Aorta (tissue), 5 donors: ENCODE measurements at regions not wholly inside any gene's neighbourhood (a gene's known extent, or its start where the extent isn't known, plus 50 kb on each side); places are given as distances from the start of the nearest gene placed in this dataset.

Experiments used
- ATAC-seq: fragments of 200-7000 bp; cut with Tn5 transposase; one replicate; pipeline ENCODE4 v1.9.1; 2022; ENCODE audit warnings: moderate library complexity; ENCODE audit not compliant: low FRiP score
- DNase-seq, 2 donors: peaks; one replicate each; pipeline ENCODE4 v3.0.0-alpha.2; 2020
- H3K27ac ChIP-seq, 2 donors: one replicate each; pipeline ENCODE4 v1.5.1; 2013; ENCODE audit warnings: low read length in 2 of 2, mild to moderate bottlenecking in 2 of 2, moderate library complexity in 2 of 2, control low read depth in 1 of 2, inconsistent platforms in 1 of 2, low read depth in 1 of 2
- H3K27me3 ChIP-seq, 2 donors: one replicate each; pipeline ENCODE4 v1.6.1; 2013; ENCODE audit warnings: control low read depth in 1 of 2, low read length in 1 of 2, mild to moderate bottlenecking in 1 of 2, moderate library complexity in 1 of 2; ENCODE audit not compliant: insufficient read depth in 2 of 2, control insufficient read depth in 1 of 2
- H3K36me3 ChIP-seq, 2 donors: one replicate each; pipeline ENCODE4 v1.6.1; 2013; ENCODE audit warnings: control low read depth in 1 of 2, low read length in 1 of 2, mild to moderate bottlenecking in 1 of 2; ENCODE audit not compliant: insufficient read depth in 2 of 2, control insufficient read depth in 1 of 2
- H3K4me1 ChIP-seq, 2 donors: one replicate each; pipeline ENCODE4 v1.6.1; 2013; ENCODE audit warnings: low read length in 2 of 2, control low read depth in 1 of 2, mild to moderate bottlenecking in 1 of 2, moderate library complexity in 1 of 2; ENCODE audit not compliant: insufficient read depth in 2 of 2, control insufficient read depth in 1 of 2
- H3K4me3 ChIP-seq, 2 donors: one replicate each; pipeline ENCODE4 v1.5.1; 2013; ENCODE audit warnings: low read length in 2 of 2, control low read depth in 1 of 2, mild to moderate bottlenecking in 1 of 2
- H3K9me3 ChIP-seq: one replicate; pipeline ENCODE4 v1.6.1; 2013; ENCODE audit warnings: mild to moderate bottlenecking, low read length; ENCODE audit not compliant: control insufficient read depth
- WGBS, 2 donors: extraction: QIAGEN DNeasy Blood & Tissue Kit; methylation state at CpG; one replicate each; pipeline ENCODE4 v1.1.7; 2013; 5-methylcytosine and 5-hydroxymethylcytosine counted together
- intact Hi-C, 2 donors: fragments of 100-400 bp; cut with DNase I; formaldehyde crosslinking; loops; one replicate each; pipeline versions ENCODE4 v1.14.2 to v1.15.0; 2022
- donor health status: healthy with polysubstance abuse.
- donor health status: Bipolar disorder and iron deficiency.
- donor health status: DM: no; HTN: no; CAD: no.
- donor health status: DM: no; HTN: no; CAD: no.
- donor health status: DM: yes; HTN: yes; CAD: no.

GRCh38 chr6:11868392-11868791, 89.8 kb upstream of the ADTRP start:
- ATAC-seq (no peak), DNase-seq (no peak)
- 94% methylated on average over 6 of the region's 6 CpGs for WGBS, 2 donors
- H3K9me3 ChIP-seq, result no peaks in the 10 kb centered on the region
- no peak overlapping the region for H3K27ac ChIP-seq
- no peaks in the 10 kb centered on the region for H3K36me3 ChIP-seq
- intact Hi-C loops, result no loop called here
- H3K27me3 ChIP-seq, result no peaks in the 10 kb centered on the region
- no peak overlapping the region for H3K4me3 ChIP-seq
- H3K4me1 ChIP-seq, result peaks cover 0 to 3% of the 10 kb centered on the region in 2 donors

- Histone ChIP-seq H3K27me3 (no peaks in the 10 kb centered on the region), H3K4me3 (no peak overlapping the region), H3K36me3 (no peaks in the 10 kb centered on the region), H3K4me1 (peaks cover 0 to 3% of the 10 kb centered on the region in 2 donors), H3K27ac (no peak overlapping the region), H3K9me3 (no peaks in the 10 kb centered on the region)
- intact Hi-C loops, result no loop called here
- DNase-seq (no peak), ATAC-seq (no peak)
- 92 to 95% methylated on average over 8 of the region's 8 CpGs for WGBS, 2 donors
Measured at GRCh38 chr6:11865680-11866300, 87.2 kb upstream of the ADTRP start.

GRCh38 chr6:11858439-11858838, 79.8 kb upstream of the ADTRP start:
- no peak for ATAC-seq
- intact Hi-C loops, result no loop called here

GRCh38 chr6:11855743-11856142, 77.1 kb upstream of the ADTRP start:
- intact Hi-C loops, result no loop called here
- no peak for DNase-seq
- WGBS, 2 donors, result 91 to 93% methylated on average over 4 of the region's 4 CpGs

More at GRCh38 chr6:11858439-11858838, 79.8 kb upstream of the ADTRP start:
- no peak for DNase-seq
- Histone ChIP-seq H3K27ac (no peak overlapping the region), H3K9me3 (no peaks in the 10 kb centered on the region), H3K27me3 (no peaks in the 10 kb centered on the region), H3K4me1 (peaks cover 2 to 3% of the 10 kb centered on the region in 2 donors), H3K4me3 (no peak overlapping the region), H3K36me3 (no peaks in the 10 kb centered on the region)

GRCh38 chr6:11854408-11855165, 76.0 kb upstream of the ADTRP start:
- no peaks in the 10 kb centered on the region for H3K9me3 ChIP-seq
- no peaks in the 10 kb centered on the region for H3K36me3 ChIP-seq
- no peak overlapping the region for H3K27ac ChIP-seq
- no peak overlapping the region for H3K4me3 ChIP-seq
- no peaks in the 10 kb centered on the region for H3K27me3 ChIP-seq
- 24 to 25% methylated on average over 7 of the region's 7 CpGs for WGBS, 2 donors
- H3K4me1 ChIP-seq, result peaks cover 2 to 3% of the 10 kb centered on the region in 2 donors
- DNase-seq, result no peak
- ATAC-seq, result peak; percentile 22
- intact Hi-C loops, result no loop called here

More at GRCh38 chr6:11855743-11856142, 77.1 kb upstream of the ADTRP start:
- H3K27ac ChIP-seq, result no peak overlapping the region
- H3K36me3 ChIP-seq, result no peaks in the 10 kb centered on the region
- H3K27me3 ChIP-seq, result no peaks in the 10 kb centered on the region
- no peaks in the 10 kb centered on the region for H3K9me3 ChIP-seq
- H3K4me1 ChIP-seq, result peaks cover 2 to 3% of the 10 kb centered on the region in 2 donors
- no peak for ATAC-seq
- H3K4me3 ChIP-seq, result no peak overlapping the region

- Histone ChIP-seq H3K27me3 (no peaks in the 10 kb centered on the region), H3K4me3 (no peak overlapping the region), H3K9me3 (no peaks in the 10 kb centered on the region), H3K27ac (no peak overlapping the region), H3K4me1 (peaks cover 3 to 4% of the 10 kb centered on the region in 2 donors), H3K36me3 (no peaks in the 10 kb centered on the region)
- ATAC-seq (no peak), DNase-seq (no peak)
- intact Hi-C loops, result no loop called here
- WGBS, 2 donors, result 3 to 6% methylated on average over 3 of the region's 3 CpGs
Measured at GRCh38 chr6:11853678-11854407, 75.2 kb upstream of the ADTRP start.

- 85 to 87% methylated on average over 11 of the region's 11 CpGs for WGBS, 2 donors
- intact Hi-C loops, result no loop called here
Measured at GRCh38 chr6:11852061-11852651, 73.6 kb upstream of the ADTRP start.

GRCh38 chr6:11851387-11851786, 72.8 kb upstream of the ADTRP start:
- no peaks in the 10 kb centered on the region for H3K9me3 ChIP-seq
- H3K4me1 ChIP-seq, result peaks cover 3 to 4% of the 10 kb centered on the region in 2 donors
- H3K27me3 ChIP-seq, result no peaks in the 10 kb centered on the region
- intact Hi-C loops, result no loop called here
- WGBS, 2 donors, result 70 to 74% methylated on average over 4 of the region's 4 CpGs
- ATAC-seq (no peak), DNase-seq (no peak)
- no peak overlapping the region for H3K27ac ChIP-seq
- H3K36me3 ChIP-seq, result no peaks in the 10 kb centered on the region
- no peak overlapping the region for H3K4me3 ChIP-seq

More at GRCh38 chr6:11852061-11852651, 73.6 kb upstream of the ADTRP start:
- ATAC-seq (no peak), DNase-seq (no peak)
- H3K4me1 ChIP-seq, result peaks cover 3 to 4% of the 10 kb centered on the region in 2 donors
- no peak overlapping the region for H3K27ac ChIP-seq
- H3K9me3 ChIP-seq, result no peaks in the 10 kb centered on the region
- no peaks in the 10 kb centered on the region for H3K27me3 ChIP-seq
- no peak overlapping the region for H3K4me3 ChIP-seq
- H3K36me3 ChIP-seq, result no peaks in the 10 kb centered on the region
